H1 (cell line): ENCODE measurements at regions not wholly inside any gene's neighbourhood (a gene's known extent, or its start where the extent isn't known, plus 50 kb on each side); places are given as distances from the start of the nearest gene placed in this dataset.

ENCODE experiments used
- CTCF ChIA-PET: fragments of 300-600 bp; sonication (Branson Sonifier 250); formaldehyde crosslinking; loops from one replicate; lab custom pipeline; 2021; ENCODE audit not compliant: partially characterized antibody; lab: Charles Lee
- POLR2A ChIA-PET: fragments of 300-600 bp; sonication (Branson Sonifier 250); formaldehyde crosslinking; loops from one replicate; lab custom pipeline; 2021; ENCODE audit warnings: inconsistent platforms; ENCODE audit not compliant: partially characterized antibody; lab: Charles Lee
- DNase-seq, 2 experiments: peaks; one replicate each; pipeline versions ENCODE4 v3.0.0 to v3.0.0-alpha.2; 2010 to 2022; ENCODE audit warnings: low spot score in 2 of 2, low read depth in 1 of 2, mixed read lengths in 1 of 2
- FAIRE-seq: peaks from 2 replicates; lab custom pipeline; 2011; peaks lifted over from hg19 to GRCh38; lab: Jason Lieb, UNC
- H2AFZ ChIP-seq: 2 replicates; pipeline ENCODE4 v1.8.1; 2012; ENCODE audit warnings: low read length, inconsistent platforms
- H2AK5ac ChIP-seq: 2 replicates; pipeline ENCODE4 v1.6.1; 2013; ENCODE audit warnings: low read depth, low read length
- H2BK120ac ChIP-seq: replicated peaks from 2 replicates; pipeline ENCODE3; 2013; ENCODE audit warnings: low read depth, low read length, inconsistent platforms
- H2BK12ac ChIP-seq: 2 replicates; pipeline ENCODE4 v1.6.1; 2013; ENCODE audit warnings: low read depth, low read length
- H2BK15ac ChIP-seq: 2 replicates; pipeline ENCODE4 v1.6.1; 2013; ENCODE audit warnings: low read length
- H2BK20ac ChIP-seq: 2 replicates; pipeline ENCODE4 v1.6.1; 2013; ENCODE audit warnings: low read length
- H2BK5ac ChIP-seq: 2 replicates; pipeline ENCODE4 v1.6.1; 2013; ENCODE audit warnings: low read depth, low read length
- H3K14ac ChIP-seq: 2 replicates; pipeline ENCODE4 v1.6.1; 2013; ENCODE audit warnings: inconsistent platforms; ENCODE audit not compliant: insufficient read length
- H3K18ac ChIP-seq: 2 replicates; pipeline ENCODE4 v1.6.1; 2013; ENCODE audit warnings: low read length; ENCODE audit errors: extremely low read depth
- H3K23ac ChIP-seq: 2 replicates; pipeline ENCODE4 v1.6.1; 2013; ENCODE audit warnings: inconsistent platforms; ENCODE audit not compliant: insufficient read length
- H3K23me2 ChIP-seq: 2 replicates; pipeline ENCODE4 v1.6.1; 2013; ENCODE audit warnings: low read depth, low read length
- H3K27ac ChIP-seq: 2 replicates; pipeline ENCODE4 v1.6.1; 2011; ENCODE audit warnings: low read depth, low read length, inconsistent platforms
- H3K27me3 ChIP-seq, 4 experiments: replicated peaks in 1 of 4; 1 replicate in 1 of 4; 2 replicates in 3 of 4; pipeline versions ENCODE4 v1.6.1 to v1.8.1; 2011 to 2013; ENCODE audit warnings: low read length in 3 of 4, mild to moderate bottlenecking in 3 of 4, inconsistent platforms in 2 of 4, mixed read lengths in 2 of 4, moderate library complexity in 1 of 4; ENCODE audit not compliant: control insufficient read depth in 3 of 4, insufficient read depth in 3 of 4; ENCODE audit errors: extremely low read depth in 1 of 4
- H3K36me3 ChIP-seq, 4 experiments: 2 replicates each; pipeline versions ENCODE4 v1.6.1 to v1.8.1; 2011 to 2013; ENCODE audit warnings: mild to moderate bottlenecking in 4 of 4, low read length in 3 of 4, moderate library complexity in 2 of 4, control low read depth in 1 of 4, inconsistent platforms in 1 of 4; ENCODE audit not compliant: insufficient read depth in 4 of 4, control insufficient read depth in 2 of 4
- H3K4ac ChIP-seq: replicated peaks from 2 replicates; pipeline ENCODE3; 2013; ENCODE audit warnings: low read length, low read depth, mixed read lengths, inconsistent platforms; ENCODE audit not compliant: insufficient read length
- H3K4me1 ChIP-seq, 4 experiments: replicated peaks in 1 of 4; 1 replicate in 1 of 4; 2 replicates in 3 of 4; pipeline versions ENCODE4 v1.6.1 to v1.8.1; 2011 to 2013; ENCODE audit warnings: low read length in 3 of 4, inconsistent platforms in 2 of 4, mixed read lengths in 1 of 4; ENCODE audit not compliant: insufficient read depth in 4 of 4, control insufficient read depth in 3 of 4
- H3K4me2 ChIP-seq, 2 experiments: 2 replicates each; pipeline versions ENCODE4 v1.6.1 to v1.8.1; 2011 to 2013; ENCODE audit warnings: low read depth in 2 of 2, low read length in 2 of 2, control low read depth in 1 of 2, inconsistent platforms in 1 of 2, mild to moderate bottlenecking in 1 of 2; ENCODE audit not compliant: insufficient read depth in 1 of 2
- H3K4me3 ChIP-seq, 4 experiments: fragments of 200-600, 300-600 bp in 1 of 4; sonication (generic), shearing (Covaris generic), sonication (Bioruptor Twin) in 1 of 4; 2 replicates each; pipeline versions ENCODE4 v1.5.1 to v1.8.1; 2011 to 2016; ENCODE audit warnings: low read length in 4 of 4, low read depth in 3 of 4, control low read depth in 2 of 4, inconsistent platforms in 2 of 4, mild to moderate bottlenecking in 2 of 4, mixed read lengths in 1 of 4, moderate library complexity in 1 of 4; ENCODE audit not compliant: insufficient read depth in 2 of 4; ENCODE audit errors: extremely low read depth in 1 of 4
- H3K56ac ChIP-seq: replicated peaks from 2 replicates; pipeline ENCODE3; 2013; ENCODE audit warnings: low read depth, mild to moderate bottlenecking, mixed read lengths, low read length, inconsistent platforms; ENCODE audit not compliant: insufficient read length
- H3K79me1 ChIP-seq: 2 replicates; pipeline ENCODE4 v1.6.1; 2013; ENCODE audit warnings: low read depth, low read length, control low read depth
- H3K79me2 ChIP-seq, 2 experiments: 2 replicates each; pipeline versions ENCODE4 v1.6.1 to v1.8.1; 2012 to 2013; ENCODE audit warnings: low read length in 2 of 2, mild to moderate bottlenecking in 2 of 2, inconsistent platforms in 1 of 2; ENCODE audit not compliant: insufficient read depth in 2 of 2, control insufficient read depth in 1 of 2
- H3K9ac ChIP-seq, 4 experiments: replicated peaks in 1 of 4; 1 replicate in 1 of 4; 2 replicates in 3 of 4; pipeline versions ENCODE4 v1.6.1 to v1.8.1; 2011 to 2013; ENCODE audit warnings: low read depth in 3 of 4, low read length in 3 of 4, control low read depth in 2 of 4, mild to moderate bottlenecking in 2 of 4, moderate library complexity in 2 of 4, inconsistent platforms in 1 of 4; ENCODE audit errors: extremely low read depth in 1 of 4
- H3K9me3 ChIP-seq, 2 experiments: 2 replicates each; pipeline versions ENCODE4 v1.6.1 to v1.8.1; 2012 to 2013; ENCODE audit warnings: mild to moderate bottlenecking in 2 of 2, moderate library complexity in 2 of 2, control low read depth in 1 of 2, inconsistent platforms in 1 of 2, low read depth in 1 of 2, low read length in 1 of 2, mixed read lengths in 1 of 2; ENCODE audit not compliant: insufficient read depth in 2 of 2
- H4K20me1 ChIP-seq, 2 experiments: replicated peaks in 1 of 2; 2 replicates each; pipeline versions ENCODE3 to v1.8.1; 2011 to 2013; ENCODE audit warnings: inconsistent platforms in 2 of 2, low read length in 2 of 2, mild to moderate bottlenecking in 1 of 2; ENCODE audit not compliant: insufficient read depth in 2 of 2, control insufficient read depth in 1 of 2
- H4K5ac ChIP-seq: 2 replicates; pipeline ENCODE4 v1.6.1; 2013; ENCODE audit warnings: low read length, low read depth, mixed read lengths, inconsistent platforms; ENCODE audit not compliant: insufficient read length
- H4K8ac ChIP-seq: 2 replicates; pipeline ENCODE4 v1.8.0; 2013; ENCODE audit warnings: mild to moderate bottlenecking, moderate library complexity, low read length, inconsistent platforms; ENCODE audit not compliant: insufficient read depth; ENCODE audit errors: extremely low read depth
- H4K91ac ChIP-seq: replicated peaks from 2 replicates; pipeline ENCODE3; 2013; ENCODE audit warnings: low read length, mixed read lengths, inconsistent platforms; ENCODE audit not compliant: insufficient read length
- CEBPB ChIP-seq: IDR thresholded peaks from 2 replicates; pipeline ENCODE4 v1.6.1; 2012; ENCODE audit warnings: low read depth, low read length
- WGBS, 2 experiments: shearing (Covaris generic) in 1 of 2; methylation state at CpG; one replicate each; pipeline versions ENCODE4 v1.1.6 to v1.1.7; 2013 to 2015; ENCODE audit warnings: low lambda C conversion rate in 2 of 2, mixed read lengths in 2 of 2, inconsistent platforms in 1 of 2, low coverage in 1 of 2, missing lambda C conversion rate in 1 of 2; ENCODE audit not compliant: insufficient replicate concordance in 2 of 2, insufficient coverage in 1 of 2, insufficient read length in 1 of 2; ENCODE audit errors: extremely low coverage in 1 of 2, missing lambda C conversion rate in 1 of 2; 5-methylcytosine and 5-hydroxymethylcytosine counted together

GRCh38 chr16:26394409-26394808, 672.3 kb upstream of the C16orf82 start:
- Histone ChIP-seq H4K91ac (no peak overlapping the region), H2AFZ (no peak overlapping the region)
- POLR2A ChIA-PET, result no interaction called here

More at GRCh38 chr16:26394409-26394808, 672.3 kb upstream of the C16orf82 start:
- H3K27me3 ChIP-seq, result no peaks in the 10 kb centered on the region
- H3K4ac ChIP-seq, result no peak overlapping the region
- no peaks in the 10 kb centered on the region for H3K9me3 ChIP-seq
- H2AK5ac ChIP-seq, result no peak overlapping the region
- peaks cover 2% of the 10 kb centered on the region; the same call in 1 of the 2 replicates for H3K23me2 ChIP-seq
- H3K79me2 ChIP-seq, result no peaks in the 10 kb centered on the region
- no peak overlapping the region for H3K4me2 ChIP-seq
- 78% methylated on average over 5 of the region's 5 CpGs; no CpG with 5 or more reads in 1 of the 2 experiments for WGBS, 2 experiments
- H3K79me1 ChIP-seq, result no peaks in the 10 kb centered on the region
- H3K56ac ChIP-seq, result no peak overlapping the region
- H4K8ac ChIP-seq, result no peak overlapping the region
- no peak overlapping the region for H2BK12ac ChIP-seq
- no peaks in the 10 kb centered on the region for H3K36me3 ChIP-seq
- no peak overlapping the region for H3K14ac ChIP-seq
- DNase-seq, result no peak
- no peak overlapping the region for H3K9ac ChIP-seq
- no peak for FAIRE-seq
- H3K18ac ChIP-seq, result no peak overlapping the region
- no peak for TF ChIP-seq CEBPB
- no peak overlapping the region for H3K4me3 ChIP-seq
- CTCF ChIA-PET, result no interaction called here
- H3K27ac ChIP-seq, result no peak overlapping the region
- no peak overlapping the region for H2BK15ac ChIP-seq
- no peak overlapping the region for H2BK120ac ChIP-seq
- no peak overlapping the region for H3K23ac ChIP-seq
- H3K4me1 ChIP-seq, result no peaks in the 10 kb centered on the region
- no peak overlapping the region for H2BK5ac ChIP-seq
- H4K20me1 ChIP-seq, result no peaks in the 10 kb centered on the region
- H4K5ac ChIP-seq, result no peak overlapping the region
- H2BK20ac ChIP-seq, result no peak overlapping the region
